ENCODE measurements at regions not wholly inside any gene's neighbourhood (a gene's known extent, or its start where the extent isn't known, plus 50 kb on each side); places are given as distances from the start of the nearest gene placed in this dataset.

DNA sequence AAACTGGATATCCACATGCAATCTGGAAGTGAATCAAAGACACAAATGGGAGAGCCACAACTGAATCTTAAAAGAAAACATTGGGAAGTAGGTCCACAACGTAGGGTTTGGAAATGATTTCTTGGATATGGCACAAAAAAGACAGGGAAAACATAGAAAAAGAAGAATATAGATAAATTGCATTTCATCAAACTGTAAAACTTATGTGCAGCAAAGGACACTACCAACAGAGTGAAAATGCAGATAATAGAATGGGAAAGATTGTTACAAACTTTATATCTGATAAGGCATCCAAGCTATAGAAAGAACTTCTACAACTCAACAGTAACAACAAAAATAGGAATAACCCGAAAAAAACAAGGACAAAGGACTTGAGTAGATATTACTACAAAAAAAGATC, 89.6 kb downstream of the ZNF280B start:
- H3K27me3 ChIP-seq (ENCODE audit: insufficient read depth, poor library complexity, severe bottlenecking): peaks cover 59% of the 10 kb centered on the region
- H3K9me3 ChIP-seq (ENCODE audit: severe bottlenecking): peaks cover 12% of the 10 kb centered on the region
- H3K36me3 ChIP-seq (ENCODE audit: low read depth): no peaks in the 10 kb centered on the region
- no peak overlapping the region for H3K27ac ChIP-seq (ENCODE audit: poor library complexity, severe bottlenecking)
- TF ChIP-seq, protein P1, sequence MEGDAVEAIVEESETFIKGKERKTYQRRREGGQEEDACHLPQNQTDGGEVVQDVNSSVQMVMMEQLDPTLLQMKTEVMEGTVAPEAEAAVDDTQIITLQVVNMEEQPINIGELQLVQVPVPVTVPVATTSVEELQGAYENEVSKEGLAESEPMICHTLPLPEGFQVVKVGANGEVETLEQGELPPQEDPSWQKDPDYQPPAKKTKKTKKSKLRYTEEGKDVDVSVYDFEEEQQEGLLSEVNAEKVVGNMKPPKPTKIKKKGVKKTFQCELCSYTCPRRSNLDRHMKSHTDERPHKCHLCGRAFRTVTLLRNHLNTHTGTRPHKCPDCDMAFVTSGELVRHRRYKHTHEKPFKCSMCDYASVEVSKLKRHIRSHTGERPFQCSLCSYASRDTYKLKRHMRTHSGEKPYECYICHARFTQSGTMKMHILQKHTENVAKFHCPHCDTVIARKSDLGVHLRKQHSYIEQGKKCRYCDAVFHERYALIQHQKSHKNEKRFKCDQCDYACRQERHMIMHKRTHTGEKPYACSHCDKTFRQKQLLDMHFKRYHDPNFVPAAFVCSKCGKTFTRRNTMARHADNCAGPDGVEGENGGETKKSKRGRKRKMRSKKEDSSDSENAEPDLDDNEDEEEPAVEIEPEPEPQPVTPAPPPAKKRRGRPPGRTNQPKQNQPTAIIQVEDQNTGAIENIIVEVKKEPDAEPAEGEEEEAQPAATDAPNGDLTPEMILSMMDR (IDR thresholded peaks at IDR 0.05; ENCODE audit: poor library complexity, severe bottlenecking): no peak
- DNase-seq (ENCODE audit: low spot score): no peak
- ATAC-seq (ENCODE audit: low read depth): no peak
- no peaks in the 10 kb centered on the region for H3K4me1 ChIP-seq (ENCODE audit: insufficient read depth, poor library complexity, severe bottlenecking)
- H3K4me3 ChIP-seq (ENCODE audit: severe bottlenecking): no peak overlapping the region

DNA sequence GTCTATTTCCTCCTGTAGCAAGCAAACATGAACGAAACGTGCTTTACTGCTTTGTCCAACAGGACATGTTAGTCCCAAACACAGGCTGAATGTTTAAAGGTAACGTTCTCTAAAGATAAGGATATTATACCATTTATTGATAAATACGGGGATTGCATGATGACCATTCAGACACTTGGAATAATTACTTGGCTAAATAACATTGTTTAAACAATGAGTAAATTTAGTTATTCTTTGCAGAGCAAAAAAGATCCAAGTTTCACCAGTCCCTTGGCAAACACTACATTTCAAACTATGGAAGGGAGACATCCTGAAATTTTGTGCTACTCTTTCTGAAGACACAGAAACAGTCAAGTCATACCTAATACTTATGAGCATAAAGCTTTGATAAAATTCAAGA, 88.0 kb downstream of the ZNF280B start:
- TF ChIP-seq, protein P1 (IDR thresholded peaks at IDR 0.05; ENCODE audit: poor library complexity, severe bottlenecking): no peak
- no peak overlapping the region for H3K27ac ChIP-seq (ENCODE audit: poor library complexity, severe bottlenecking)
- H3K27me3 ChIP-seq (ENCODE audit: insufficient read depth, poor library complexity, severe bottlenecking): peaks cover 47% of the 10 kb centered on the region
- no peaks in the 10 kb centered on the region for H3K4me1 ChIP-seq (ENCODE audit: insufficient read depth, poor library complexity, severe bottlenecking)
- no peak for ATAC-seq (ENCODE audit: low read depth)
- DNase-seq (ENCODE audit: low spot score): no peak
- peaks cover 12% of the 10 kb centered on the region for H3K9me3 ChIP-seq (ENCODE audit: severe bottlenecking)
- no peaks in the 10 kb centered on the region for H3K36me3 ChIP-seq (ENCODE audit: low read depth)
- H3K4me3 ChIP-seq (ENCODE audit: severe bottlenecking): no peak overlapping the region

DNA sequence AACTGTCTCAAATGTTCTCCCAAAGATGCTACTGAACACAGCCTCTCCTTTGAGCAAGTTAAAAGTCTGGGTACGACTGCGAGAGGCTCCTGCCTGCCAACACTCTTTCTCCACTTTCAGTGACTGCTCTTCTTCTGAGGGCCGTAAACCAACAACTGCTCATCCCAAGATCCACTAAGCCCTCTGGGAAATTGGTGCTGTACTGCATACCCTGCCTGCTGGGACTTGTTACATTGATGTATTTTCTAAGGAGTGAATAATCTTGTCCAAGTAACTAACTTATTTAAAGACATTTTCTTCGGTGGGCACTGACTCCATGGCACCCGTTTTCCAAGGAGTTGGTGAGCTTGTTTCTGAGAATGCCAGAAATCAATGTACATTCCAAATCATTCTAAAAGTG, 87.2 kb downstream of the ZNF280B start:
- no peak overlapping the region for H3K27ac ChIP-seq (ENCODE audit: poor library complexity, severe bottlenecking)
- ATAC-seq (ENCODE audit: low read depth): no peak
- DNase-seq (ENCODE audit: low spot score): no peak
- TF ChIP-seq, protein P1 (IDR thresholded peaks at IDR 0.05; ENCODE audit: poor library complexity, severe bottlenecking): no peak
- no peaks in the 10 kb centered on the region for H3K4me1 ChIP-seq (ENCODE audit: insufficient read depth, poor library complexity, severe bottlenecking)
- peaks cover 49% of the 10 kb centered on the region for H3K27me3 ChIP-seq (ENCODE audit: insufficient read depth, poor library complexity, severe bottlenecking)
- H3K36me3 ChIP-seq (ENCODE audit: low read depth): no peaks in the 10 kb centered on the region
- peaks cover 12% of the 10 kb centered on the region for H3K9me3 ChIP-seq (ENCODE audit: severe bottlenecking)
- no peak overlapping the region for H3K4me3 ChIP-seq (ENCODE audit: severe bottlenecking)

DNA sequence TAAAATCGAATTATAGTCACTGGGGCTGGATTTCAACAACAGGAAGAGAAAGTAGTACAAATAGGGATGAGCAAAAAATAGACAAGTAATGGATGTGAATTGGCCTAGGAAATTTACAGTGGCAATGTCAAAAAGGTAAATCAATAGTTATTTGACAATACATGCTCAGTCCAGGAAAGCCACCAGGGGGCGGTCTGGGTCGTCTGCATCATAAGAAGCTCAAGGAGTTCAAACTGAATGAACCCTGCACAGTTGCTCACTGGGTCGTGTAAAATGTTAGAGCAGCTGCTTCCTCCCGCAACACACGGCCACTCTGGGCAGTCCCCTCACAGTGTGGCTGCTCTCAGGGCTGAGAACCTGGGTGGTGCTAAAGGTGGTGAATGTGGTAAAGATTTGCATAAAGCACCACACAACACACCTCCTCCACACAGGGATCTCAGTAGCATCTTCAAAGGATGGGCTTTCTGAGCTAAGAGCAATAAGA, 85.9 kb downstream of the ZNF280B start:
- H3K4me1 ChIP-seq (ENCODE audit: insufficient read depth, poor library complexity, severe bottlenecking): no peaks in the 10 kb centered on the region
- H3K4me3 ChIP-seq (ENCODE audit: severe bottlenecking): no peak overlapping the region
- no peak overlapping the region for H3K27ac ChIP-seq (ENCODE audit: poor library complexity, severe bottlenecking)
- ATAC-seq (ENCODE audit: low read depth) (no peak), DNase-seq (ENCODE audit: low spot score) (no peak)
- H3K36me3 ChIP-seq (ENCODE audit: low read depth): no peaks in the 10 kb centered on the region
- TF ChIP-seq, protein P1 (IDR thresholded peaks at IDR 0.05; ENCODE audit: poor library complexity, severe bottlenecking): peak; percentile 79
- peaks cover 12% of the 10 kb centered on the region for H3K9me3 ChIP-seq (ENCODE audit: severe bottlenecking)
- peaks cover 47% of the 10 kb centered on the region for H3K27me3 ChIP-seq (ENCODE audit: insufficient read depth, poor library complexity, severe bottlenecking)

DNA sequence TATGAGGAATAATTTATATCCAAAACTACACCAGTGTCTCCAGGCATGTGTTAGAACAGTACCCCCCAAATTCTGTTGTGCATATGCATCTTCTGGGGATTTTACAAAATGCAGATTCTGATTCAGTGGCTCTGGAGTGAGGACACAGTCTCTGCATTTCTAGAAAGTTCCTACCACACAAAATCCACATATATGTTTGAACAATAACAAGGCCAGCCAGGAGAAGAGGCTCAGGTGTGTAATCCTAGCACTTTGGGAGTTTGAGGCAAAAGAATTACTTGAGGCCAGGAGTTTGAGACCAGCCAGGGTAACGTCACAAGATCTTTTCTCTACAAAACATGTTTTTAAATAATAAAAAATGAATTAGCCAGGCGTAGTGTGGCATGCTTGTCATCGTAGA, 84.9 kb downstream of the ZNF280B start:
- no peaks in the 10 kb centered on the region for H3K4me1 ChIP-seq (ENCODE audit: insufficient read depth, poor library complexity, severe bottlenecking)
- no peak for ATAC-seq (ENCODE audit: low read depth)
- TF ChIP-seq, protein P1 (IDR thresholded peaks at IDR 0.05; ENCODE audit: poor library complexity, severe bottlenecking): no peak
- no peak overlapping the region for H3K27ac ChIP-seq (ENCODE audit: poor library complexity, severe bottlenecking)
- peaks cover 12% of the 10 kb centered on the region for H3K9me3 ChIP-seq (ENCODE audit: severe bottlenecking)
- H3K36me3 ChIP-seq (ENCODE audit: low read depth): no peaks in the 10 kb centered on the region
- H3K4me3 ChIP-seq (ENCODE audit: severe bottlenecking): no peak overlapping the region
- DNase-seq (ENCODE audit: low spot score): no peak
- peaks cover 42% of the 10 kb centered on the region for H3K27me3 ChIP-seq (ENCODE audit: insufficient read depth, poor library complexity, severe bottlenecking)

Data from RWPE2 (cell line).